IgD-negative memory B cell (primary cell): ENCODE measurements at regions not wholly inside any gene's neighbourhood (a gene's known extent, or its start where the extent isn't known, plus 50 kb on each side); places are given as distances from the start of the nearest gene placed in this dataset.

Experiments used
- H3K27ac Mint-ChIP-seq, 3 donors: one replicate each; pipeline ENCODE4 v1.8.0; 2020 to 2022; ENCODE audit warnings: mild to moderate bottlenecking in 3 of 3, mixed read lengths in 3 of 3, moderate library complexity in 1 of 3
- H3K27me3 Mint-ChIP-seq: one replicate; pipeline ENCODE4 v1.8.0; 2021; ENCODE audit warnings: mixed read lengths
- H3K36me3 Mint-ChIP-seq: one replicate; pipeline ENCODE4 v1.8.0; 2020; ENCODE audit warnings: mild to moderate bottlenecking, mixed read lengths
- H3K4me1 Mint-ChIP-seq, 3 donors: one replicate each; pipeline ENCODE4 v1.8.0; 2020 to 2022; ENCODE audit warnings: mixed read lengths in 3 of 3, mild to moderate bottlenecking in 1 of 3
- H3K4me3 Mint-ChIP-seq, 4 donors: one replicate each; pipeline ENCODE4 v1.8.0; 2020 to 2022; ENCODE audit warnings: mild to moderate bottlenecking in 4 of 4, mixed read lengths in 4 of 4, moderate library complexity in 3 of 4
- H3K9me3 Mint-ChIP-seq, 3 donors: one replicate each; pipeline ENCODE4 v1.8.0; 2020 to 2021; ENCODE audit warnings: mixed read lengths in 3 of 3, mild to moderate bottlenecking in 1 of 3

- no peak overlapping the region for H3K27ac Mint-ChIP-seq
- H3K4me1 Mint-ChIP-seq = peaks cover 0 to 2% (median 0%) of the 10 kb centered on the region in 3 donors
- no peak overlapping the region for H3K4me3 Mint-ChIP-seq
- no peaks in the 10 kb centered on the region for H3K36me3 Mint-ChIP-seq
- H3K9me3 Mint-ChIP-seq = no peaks in the 10 kb centered on the region
- H3K27me3 Mint-ChIP-seq = peaks cover 11% of the 10 kb centered on the region
Measured at GRCh38 chr2:6787376-6787775, 78.3 kb downstream of the CMPK2 start.

GRCh38 chr2:6788614-6789013, 77.1 kb downstream of the CMPK2 start:
- Mint-ChIP-seq H3K36me3 (no peaks in the 10 kb centered on the region), H3K9me3 (no peaks in the 10 kb centered on the region), H3K4me1 (peaks cover 0 to 2% (median 0%) of the 10 kb centered on the region in 3 donors), H3K4me3 (no peak overlapping the region), H3K27ac (no peak overlapping the region), H3K27me3 (peaks cover 12% of the 10 kb centered on the region)

- H3K27ac Mint-ChIP-seq = no peak overlapping the region
- peaks cover 0 to 2% (median 0%) of the 10 kb centered on the region in 3 donors for H3K4me1 Mint-ChIP-seq
- H3K36me3 Mint-ChIP-seq = no peaks in the 10 kb centered on the region
- no peak overlapping the region for H3K4me3 Mint-ChIP-seq
- H3K9me3 Mint-ChIP-seq = no peaks in the 10 kb centered on the region
- peaks cover 11% of the 10 kb centered on the region for H3K27me3 Mint-ChIP-seq
Measured at GRCh38 chr2:6789559-6790138, 76.1 kb downstream of the CMPK2 start.

DNA sequence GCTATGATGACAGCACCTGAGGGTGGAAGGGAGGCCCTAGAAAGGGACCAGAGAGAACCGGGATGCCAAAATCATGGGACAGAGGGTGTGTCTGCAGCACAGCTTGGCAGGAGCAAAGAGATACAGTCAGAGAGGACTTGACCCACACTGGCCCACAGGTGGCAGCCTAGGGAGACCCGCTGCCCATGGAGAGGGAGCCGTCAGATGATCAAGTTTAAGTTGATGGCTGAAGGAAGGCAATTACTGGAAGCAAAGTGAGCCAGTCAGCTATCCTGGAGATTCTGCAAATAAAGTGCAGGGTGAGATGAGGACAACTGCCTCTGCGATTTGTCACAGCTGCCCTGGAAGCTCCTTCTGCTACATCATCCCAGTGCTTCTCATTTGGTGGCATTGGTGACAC, 74.0 kb downstream of the CMPK2 start:
- no peaks in the 10 kb centered on the region for H3K36me3 Mint-ChIP-seq
- no peak overlapping the region for H3K27ac Mint-ChIP-seq
- no peaks in the 10 kb centered on the region for H3K9me3 Mint-ChIP-seq
- peaks cover 0 to 2% (median 0%) of the 10 kb centered on the region in 3 donors for H3K4me1 Mint-ChIP-seq
- H3K4me3 Mint-ChIP-seq = no peak overlapping the region
- H3K27me3 Mint-ChIP-seq = peaks cover 11% of the 10 kb centered on the region

- no peaks in the 10 kb centered on the region for H3K36me3 Mint-ChIP-seq
- H3K4me3 Mint-ChIP-seq = no peak overlapping the region
- H3K27ac Mint-ChIP-seq = no peak overlapping the region
- peaks cover 0 to 2% (median 0%) of the 10 kb centered on the region in 3 donors for H3K4me1 Mint-ChIP-seq
- H3K27me3 Mint-ChIP-seq = peaks cover 10% of the 10 kb centered on the region
- no peaks in the 10 kb centered on the region for H3K9me3 Mint-ChIP-seq
Measured at GRCh38 chr2:6792883-6793282, 72.8 kb downstream of the CMPK2 start.

- Mint-ChIP-seq H3K9me3 (no peaks in the 10 kb centered on the region), H3K4me3 (no peak overlapping the region), H3K27ac (no peak overlapping the region), H3K4me1 (peaks cover 0 to 2% (median 0%) of the 10 kb centered on the region in 3 donors), H3K27me3 (peaks cover 8% of the 10 kb centered on the region), H3K36me3 (no peaks in the 10 kb centered on the region)
Measured at GRCh38 chr2:6793371-6793770, 72.3 kb downstream of the CMPK2 start.

DNA sequence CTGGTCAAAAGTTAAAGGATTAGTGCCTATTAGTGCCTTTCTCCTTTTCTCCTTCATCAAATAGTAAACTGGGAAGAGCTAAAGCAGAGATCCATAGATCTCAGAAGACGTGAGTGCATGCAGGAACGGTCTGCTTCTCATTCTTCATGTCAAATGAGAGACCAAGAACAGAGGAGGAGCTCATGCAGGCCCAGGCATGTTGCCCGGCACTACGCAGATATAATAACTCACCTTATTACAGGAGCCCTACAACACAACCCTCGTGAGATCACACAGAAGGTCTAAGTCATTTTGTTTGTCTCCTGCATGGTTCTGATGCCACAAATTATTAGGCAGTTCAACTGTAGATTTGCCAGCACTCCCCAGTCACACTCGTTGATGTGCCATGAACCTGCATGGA, 71.8 kb downstream of the CMPK2 start:
- Mint-ChIP-seq H3K9me3 (no peaks in the 10 kb centered on the region), H3K36me3 (no peaks in the 10 kb centered on the region), H3K27ac (no peak overlapping the region), H3K4me1 (peaks cover 0 to 2% (median 0%) of the 10 kb centered on the region in 3 donors), H3K4me3 (no peak overlapping the region), H3K27me3 (peaks cover 8% of the 10 kb centered on the region)

GRCh38 chr2:6794448-6794847, 71.3 kb downstream of the CMPK2 start:
- Mint-ChIP-seq H3K27ac (no peak overlapping the region), H3K4me3 (no peak overlapping the region), H3K4me1 (no peaks in the 10 kb centered on the region), H3K36me3 (no peaks in the 10 kb centered on the region), H3K27me3 (peaks cover 6% of the 10 kb centered on the region), H3K9me3 (no peaks in the 10 kb centered on the region)
